ENCODE measurements at regions not wholly inside any gene's neighbourhood (a gene's known extent, or its start where the extent isn't known, plus 50 kb on each side); places are given as distances from the start of the nearest gene placed in this dataset.
"Not testable (repeated sequence)": the region's sequence is repeated elsewhere in the genome, so short reads cannot be mapped to it uniquely, and the experiment has no call there.

DNA sequence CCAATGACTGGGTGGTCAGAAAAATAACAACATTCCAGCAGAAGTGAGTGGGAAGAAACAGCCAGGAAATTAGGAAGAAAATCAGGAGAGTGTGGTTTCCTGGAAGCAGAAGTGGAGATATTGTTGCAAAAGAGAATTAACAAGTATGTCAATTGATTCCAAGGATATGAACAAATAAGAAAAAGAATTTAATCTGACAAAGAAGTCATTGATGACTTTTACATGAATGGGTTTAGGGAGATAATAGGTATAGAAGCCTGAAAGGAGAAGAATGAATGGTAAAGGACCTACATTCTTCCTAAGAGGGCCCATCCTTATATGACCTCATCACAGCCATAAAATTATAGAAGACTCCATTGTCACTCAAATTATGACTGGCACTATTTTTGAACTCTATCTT lies 1440.1 kb downstream of the OTOL1 start:
- DNase-seq, result no peak

DNA sequence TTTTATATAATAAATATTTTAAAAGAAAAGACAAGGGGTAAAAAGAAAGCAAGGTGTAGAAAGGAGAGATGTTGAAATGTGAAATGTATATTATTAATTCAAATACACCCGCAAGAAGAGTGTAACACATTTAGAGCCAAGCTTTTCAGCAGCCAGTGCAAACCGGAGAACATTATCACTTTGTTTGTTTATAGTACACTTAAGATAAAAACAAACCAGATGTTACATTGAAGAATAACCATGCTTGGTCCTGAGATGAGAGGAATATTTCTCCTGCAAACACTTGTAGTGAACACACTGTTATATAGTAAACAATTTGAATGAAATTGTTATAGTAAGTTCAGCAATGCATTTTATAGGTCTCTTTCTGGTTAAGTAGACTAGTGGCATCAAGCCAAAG lies 1441.5 kb downstream of the OTOL1 start:
- DNase-seq, result no peak

DNA sequence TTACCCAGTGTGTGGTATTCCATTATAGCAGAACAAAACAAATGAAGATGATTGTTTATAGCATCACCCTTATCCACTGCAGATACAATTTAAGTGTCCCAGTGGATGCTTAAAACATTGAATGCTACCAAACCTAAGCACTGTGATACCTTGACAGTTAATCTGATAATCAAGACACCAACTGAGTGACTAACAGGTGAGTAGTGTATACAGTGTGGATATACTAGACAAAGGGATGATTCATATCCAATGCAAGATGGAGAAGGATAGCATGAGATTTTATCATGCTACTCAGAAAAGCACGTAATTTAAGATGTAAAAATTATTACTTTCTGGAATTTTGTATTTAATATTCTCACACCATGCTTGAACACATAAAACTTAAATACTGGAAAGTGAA lies 1449.0 kb downstream of the OTOL1 start:
- DNase-seq, result no peak

DNA sequence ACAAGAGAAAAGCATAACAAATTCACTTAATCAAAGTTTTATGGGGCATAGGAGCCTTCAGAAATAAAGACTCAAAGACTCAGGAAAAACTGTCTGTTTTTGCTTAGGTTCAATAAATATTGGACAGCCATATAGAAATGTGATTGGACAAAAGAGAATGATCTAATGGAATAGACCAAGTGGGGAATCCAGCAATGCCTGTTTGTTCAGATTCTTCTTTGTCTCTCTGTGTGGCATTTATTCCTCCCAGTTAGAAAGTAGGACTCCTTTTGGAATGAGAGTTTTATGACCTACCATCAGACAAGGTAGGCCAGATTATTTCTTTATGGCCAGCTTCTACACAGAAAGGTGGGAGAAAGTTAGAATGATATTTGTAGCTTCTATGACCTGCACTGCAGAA lies 1460.1 kb downstream of the OTOL1 start:
- DNase-seq, result no peak

DNA sequence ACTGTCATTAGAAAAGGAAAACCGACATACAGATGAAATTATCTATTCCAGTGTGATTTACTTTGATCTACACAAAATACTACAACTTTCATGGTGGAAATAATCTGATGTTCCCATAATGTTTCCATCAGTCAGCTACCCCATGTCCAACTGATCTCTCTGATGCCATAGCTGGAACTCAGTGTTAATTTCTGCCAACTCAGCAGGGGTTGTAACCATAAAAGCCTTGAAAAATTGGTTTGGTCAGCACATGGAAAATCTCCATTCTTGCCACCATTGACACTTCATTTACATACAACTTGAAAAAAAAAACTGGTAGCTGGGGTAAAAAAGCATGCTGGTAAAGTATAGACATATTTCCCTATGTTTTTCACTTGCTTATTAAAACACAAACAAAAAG lies 1463.7 kb downstream of the OTOL1 start:
- no peak for DNase-seq

DNA sequence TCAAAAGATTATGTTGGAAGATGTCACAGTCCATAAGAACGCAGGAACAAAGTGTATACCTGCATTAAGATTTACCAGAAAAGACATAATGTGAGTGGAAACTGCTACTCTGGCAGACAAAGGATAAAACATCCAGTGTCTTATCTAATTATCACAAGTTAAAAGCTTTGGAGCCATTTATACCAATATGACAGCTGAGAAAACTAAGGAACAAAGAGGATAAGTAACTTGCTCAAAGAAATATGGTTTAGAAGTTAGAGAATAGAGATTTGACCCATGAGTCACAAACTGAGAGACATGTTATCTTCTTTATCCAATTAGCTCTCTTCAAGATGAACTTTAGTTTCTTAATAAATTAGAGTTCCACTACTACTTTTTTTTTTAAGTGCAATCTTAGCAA lies 1473.7 kb downstream of the OTOL1 start:
- no peak for DNase-seq

DNA sequence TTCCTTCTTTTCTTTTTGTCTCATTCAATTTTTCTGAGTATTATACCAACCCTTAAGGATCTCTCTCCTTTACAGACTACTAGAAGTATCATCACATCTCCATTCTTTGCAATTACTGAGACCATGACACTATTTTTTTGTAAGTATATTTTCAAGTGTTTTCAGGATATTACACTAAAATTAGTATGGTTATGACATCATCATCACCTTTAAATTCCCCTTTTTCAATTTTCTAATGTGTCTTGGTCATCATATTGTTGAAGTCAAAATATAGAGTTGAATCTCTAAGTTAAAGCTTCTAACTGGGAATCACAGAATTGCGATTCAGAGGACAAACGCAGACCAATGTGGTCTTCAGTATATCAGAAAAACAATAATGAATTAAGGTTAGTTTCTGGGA lies 1475.1 kb downstream of the OTOL1 start:
- no peak for DNase-seq

DNA sequence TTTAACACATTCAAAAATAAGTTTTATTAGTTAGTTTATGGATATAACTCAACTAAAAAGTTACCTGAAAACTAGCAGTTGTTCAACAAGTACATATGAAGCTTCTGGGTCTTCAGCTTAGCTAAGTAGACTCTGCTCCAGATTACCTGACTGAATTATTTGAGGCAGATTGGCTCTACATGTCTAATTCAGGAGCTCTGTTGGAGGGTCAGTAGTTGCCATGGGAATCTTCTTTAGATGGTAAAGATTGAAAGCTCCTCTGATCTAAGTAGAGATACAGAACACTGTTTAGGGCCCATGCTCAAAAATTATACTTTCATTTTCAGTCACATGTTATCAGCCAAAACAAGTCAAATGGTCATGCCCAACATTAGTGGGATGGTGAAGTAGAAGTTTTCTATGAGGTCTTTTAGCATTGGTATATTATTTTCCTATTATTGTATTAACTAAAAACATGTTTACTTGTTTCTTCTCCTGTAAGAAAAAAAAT lies 1476.9 kb downstream of the OTOL1 start:
- no peak for DNase-seq

DNA sequence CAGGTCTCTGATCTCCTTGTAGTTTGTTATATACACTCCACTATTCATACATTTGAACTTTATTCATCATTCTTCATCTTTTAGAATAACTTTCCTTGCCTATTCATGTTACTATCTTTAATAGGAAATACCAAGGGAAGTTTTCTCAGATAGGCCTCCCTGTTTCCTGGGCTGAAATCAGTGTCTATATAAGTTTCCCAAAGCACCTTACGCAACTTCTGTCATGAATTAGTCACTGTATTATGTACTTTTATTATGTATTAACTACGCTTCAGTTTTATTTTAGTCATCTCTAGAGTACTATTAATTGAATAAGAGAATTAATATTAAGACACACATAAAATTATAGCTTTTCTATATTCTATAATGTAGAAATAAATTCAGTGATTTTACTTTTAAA lies 1481.5 kb downstream of the OTOL1 start:
- DNase-seq, result no peak

DNA sequence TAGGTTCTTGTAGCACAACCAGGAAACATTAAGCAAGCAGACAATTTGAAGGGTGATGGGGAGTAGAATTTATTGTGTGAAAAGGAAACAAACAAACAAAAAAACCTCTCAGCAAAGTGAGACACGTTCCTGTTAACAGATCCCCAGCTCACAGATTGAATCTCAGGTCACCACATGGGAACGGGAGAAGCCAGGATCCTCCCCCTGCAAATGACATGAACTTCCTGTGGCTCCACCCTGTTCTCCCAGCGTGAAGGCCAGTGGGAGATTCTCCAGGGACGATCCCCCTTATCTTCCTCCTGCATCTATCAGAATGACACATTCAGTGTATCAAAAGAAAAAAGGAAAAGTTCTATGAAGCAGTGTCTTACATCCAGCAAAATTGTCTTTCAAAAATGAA lies 1488.1 kb downstream of the OTOL1 start:
- no peak for DNase-seq

DNA sequence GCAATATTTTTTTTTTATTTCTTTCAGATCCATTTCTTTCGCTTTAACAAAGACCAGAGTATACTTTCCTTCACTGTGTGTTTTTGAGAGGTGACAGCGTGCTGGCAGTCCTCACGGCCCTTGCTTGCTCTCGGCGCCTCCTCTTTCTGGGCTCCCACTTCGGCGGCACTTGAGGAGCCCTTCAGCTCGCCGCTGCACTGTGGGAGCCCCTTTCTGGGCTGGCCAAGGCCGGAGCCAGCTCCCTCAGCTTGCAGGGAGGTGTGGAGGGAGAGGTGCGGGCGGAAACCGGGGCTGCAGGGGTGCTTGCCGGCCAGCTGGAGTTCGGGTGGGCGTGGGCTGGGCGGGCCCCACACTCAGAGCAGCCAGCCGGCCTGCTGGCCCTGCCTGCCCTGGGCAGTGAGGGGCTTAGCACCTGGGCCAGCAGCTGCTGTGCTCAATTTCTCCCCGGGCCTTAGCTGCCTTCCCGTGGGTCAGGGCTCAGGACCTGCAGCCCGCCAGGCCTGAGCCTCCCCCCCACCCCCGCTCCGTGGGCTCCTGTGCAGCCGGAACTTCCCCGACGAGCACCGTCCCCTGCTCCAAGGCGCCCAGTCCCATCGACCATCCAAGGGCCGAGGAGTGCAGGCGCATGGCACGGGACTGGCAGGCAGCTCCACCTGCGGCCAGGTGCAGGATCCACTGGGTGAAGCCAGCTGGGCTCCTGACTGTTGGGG lies 1490.6 kb downstream of the OTOL1 start:
- not testable (repeated sequence) for DNase-seq

DNA sequence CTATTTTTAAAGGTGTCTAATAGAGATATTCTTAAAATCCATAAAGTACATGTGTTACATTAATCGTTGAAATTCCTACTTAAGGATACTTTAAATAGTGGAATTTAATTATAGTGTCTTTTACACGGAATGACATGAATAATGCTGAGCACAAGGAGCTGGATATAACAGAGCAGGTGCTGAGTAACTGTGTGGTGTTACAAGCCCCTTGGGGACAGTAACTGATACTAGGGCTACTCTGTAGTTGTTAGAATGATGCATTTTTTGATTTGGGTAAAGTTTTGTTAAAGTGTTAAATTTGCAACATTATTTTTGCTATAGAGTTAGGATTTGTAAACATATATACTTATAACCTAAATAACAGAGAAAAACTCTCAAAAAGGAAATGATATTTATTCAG lies 1496.1 kb downstream of the OTOL1 start:
- DNase-seq, result no peak

DNA sequence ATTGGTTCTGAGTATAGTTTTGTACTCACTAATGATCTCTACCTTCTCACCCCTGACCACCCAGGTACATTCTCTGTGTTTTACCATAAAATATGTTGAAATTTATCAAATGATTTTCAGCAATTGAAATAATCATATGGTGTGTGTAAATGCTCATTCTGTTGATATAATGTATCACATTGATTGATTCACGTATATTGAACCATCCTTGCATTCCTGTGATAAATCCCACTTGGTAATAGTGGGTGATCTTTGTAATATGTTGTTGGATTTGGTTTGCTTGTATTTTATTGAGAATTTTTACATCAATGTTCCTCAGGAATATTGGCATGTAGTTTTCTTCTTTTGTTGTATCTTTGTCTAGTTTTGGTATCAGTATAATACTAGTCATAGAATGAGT lies 1497.6 kb downstream of the OTOL1 start:
- DNase-seq, result no peak

DNA sequence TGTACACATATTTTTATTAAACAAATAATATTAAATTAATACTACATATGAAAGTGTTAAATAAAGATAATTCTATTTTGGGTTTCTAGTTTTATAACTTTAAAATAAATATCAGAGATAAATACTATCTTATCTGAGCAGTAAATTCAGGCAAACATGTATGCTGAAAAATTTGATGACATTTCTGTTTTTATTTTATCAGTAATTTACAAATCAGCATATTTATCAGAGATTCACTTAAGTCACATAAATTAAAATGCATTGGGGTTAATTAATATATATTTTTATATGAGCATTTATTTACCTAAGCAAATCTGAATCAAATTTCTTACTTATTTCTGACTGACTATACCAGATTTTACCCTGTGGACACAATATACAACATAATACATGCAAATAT lies 1499.8 kb downstream of the OTOL1 start:
- no peak for DNase-seq

DNA sequence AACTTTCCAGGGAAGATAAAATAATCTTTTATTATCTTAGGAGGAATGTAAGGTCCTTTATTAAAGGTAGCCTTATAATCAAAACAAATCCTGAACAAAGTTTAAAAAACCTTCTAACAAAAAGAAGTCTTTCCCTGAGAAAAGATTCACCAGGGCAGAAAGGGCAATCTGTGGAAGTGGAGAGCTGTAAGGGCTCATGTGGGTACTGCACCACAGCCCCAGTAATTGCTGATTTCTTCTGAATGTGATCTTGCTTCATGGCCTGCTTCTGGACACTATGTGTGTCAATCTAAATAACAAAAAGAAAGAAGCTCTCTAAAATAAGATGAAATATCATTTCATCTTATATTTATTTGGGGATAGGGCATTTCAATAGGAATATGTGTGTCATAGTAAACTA lies 1501.6 kb downstream of the OTOL1 start:
- no peak for DNase-seq

DNA sequence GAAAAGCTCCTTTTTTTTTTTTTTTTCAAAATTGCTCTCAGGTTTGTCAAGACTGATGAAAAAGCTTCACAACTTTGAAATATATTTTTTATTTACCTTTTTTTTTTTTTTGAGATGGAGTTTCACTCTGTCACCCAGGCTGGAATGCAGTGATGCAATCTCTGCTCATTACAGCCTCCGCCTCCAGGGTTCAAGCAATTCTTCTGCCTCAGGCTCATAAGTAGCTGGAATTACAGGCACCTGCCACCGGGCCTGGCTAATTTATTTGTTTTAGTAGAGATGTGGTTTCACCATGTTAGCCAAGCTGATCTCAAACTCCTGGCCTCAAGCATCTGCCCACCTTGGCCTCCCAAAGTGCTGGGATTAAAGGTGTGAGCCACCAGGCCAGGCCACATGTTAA lies 1515.0 kb downstream of the OTOL1 start:
- DNase-seq, result no peak

DNA sequence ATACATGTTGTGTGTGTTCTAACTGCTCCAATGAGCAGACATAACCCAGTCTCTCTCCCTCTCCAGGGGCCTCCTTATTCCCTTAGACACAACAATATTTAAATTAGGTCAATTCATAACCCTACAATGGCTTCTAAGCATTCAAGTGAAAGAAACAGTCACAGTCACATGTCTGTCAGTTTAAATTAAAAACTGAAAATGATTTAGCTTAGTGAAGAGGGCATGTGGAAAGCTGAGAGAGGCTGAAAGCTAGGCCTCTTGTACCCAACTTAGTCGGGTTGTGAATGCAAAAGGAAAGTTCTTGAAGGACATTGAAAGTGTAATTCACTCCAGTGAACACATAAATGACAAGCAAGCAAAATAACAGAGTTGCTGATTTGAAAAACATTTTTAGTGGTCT lies 1519.6 kb downstream of the OTOL1 start:
- no peak for DNase-seq

DNA sequence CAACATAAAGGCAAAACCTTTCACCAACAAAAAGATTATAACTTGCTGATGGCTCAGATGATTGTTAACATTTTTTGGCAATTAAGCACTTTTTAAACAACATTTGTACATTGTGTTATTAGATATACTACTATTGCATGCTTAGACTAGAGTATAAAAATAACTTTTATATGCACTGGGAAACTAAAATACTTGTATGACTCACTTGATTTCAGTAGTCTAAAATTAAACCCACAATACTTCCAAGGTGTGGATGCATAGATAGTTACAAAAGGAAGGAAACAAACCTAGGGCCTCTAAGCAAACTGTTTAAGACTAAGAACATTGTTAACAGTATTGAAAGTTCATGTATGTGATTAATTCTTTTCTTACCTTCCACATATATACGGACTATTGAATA lies 1521.5 kb downstream of the OTOL1 start:
- DNase-seq, result no peak

DNA sequence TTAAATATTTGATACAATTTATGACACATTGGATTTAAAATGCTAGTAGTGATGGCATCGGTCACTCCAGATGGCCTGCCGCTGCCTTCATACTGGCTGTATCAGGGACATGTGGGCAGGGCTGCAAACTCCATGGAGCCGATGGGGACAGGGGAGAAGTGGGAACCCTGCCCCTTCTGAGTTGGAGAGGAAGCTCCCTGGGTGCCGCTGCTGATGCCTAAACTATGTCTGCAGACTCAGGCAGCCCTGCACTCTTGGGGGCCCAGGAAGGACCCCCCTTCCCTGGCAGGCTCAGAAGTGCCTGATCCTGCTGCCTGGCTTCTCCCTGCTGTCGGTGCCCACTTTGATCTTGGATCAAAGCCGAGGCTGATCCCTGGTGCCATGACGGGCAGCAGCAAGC lies 1522.1 kb downstream of the OTOL1 start:
- no peak for DNase-seq

DNA sequence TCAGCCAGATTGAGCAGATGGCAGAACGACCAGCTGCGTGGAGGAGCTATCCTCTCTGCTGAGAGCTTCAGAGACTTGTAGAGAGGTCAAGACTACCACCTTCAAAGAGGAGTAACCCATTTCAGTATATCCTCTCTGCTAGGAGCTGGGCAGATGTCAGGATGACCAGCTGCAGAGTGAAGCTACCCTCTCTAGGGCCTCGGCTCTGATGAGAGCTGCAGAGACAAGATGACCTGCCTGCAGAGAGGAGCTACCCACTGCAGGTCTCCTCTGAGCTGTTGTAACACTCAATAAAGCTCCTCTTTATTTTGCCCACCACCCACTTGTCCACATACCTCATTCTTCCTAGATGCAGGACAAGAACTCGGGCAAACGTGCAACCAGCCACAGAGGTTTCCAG lies 1522.7 kb downstream of the OTOL1 start:
- no peak for DNase-seq

DNA sequence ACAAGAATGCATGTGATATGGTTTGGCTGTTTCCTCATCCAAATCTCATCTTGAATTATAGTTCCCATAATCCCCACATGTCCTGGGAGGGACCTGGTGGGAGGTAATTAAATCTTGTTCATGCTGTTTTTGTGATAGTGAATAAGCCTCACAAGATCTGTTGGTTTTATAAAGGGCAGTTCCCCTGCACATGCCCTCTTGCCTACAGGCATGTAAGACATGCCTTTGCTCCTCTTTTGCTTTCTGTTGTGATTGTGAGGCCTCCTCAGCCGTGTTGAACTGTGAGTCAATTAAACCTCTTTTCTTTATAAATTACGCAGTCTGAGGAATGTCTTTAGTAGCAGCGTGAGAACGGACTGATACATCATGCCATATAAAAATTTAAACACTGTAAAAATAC lies 1537.0 kb downstream of the OTOL1 start:
- no peak for DNase-seq

DNA sequence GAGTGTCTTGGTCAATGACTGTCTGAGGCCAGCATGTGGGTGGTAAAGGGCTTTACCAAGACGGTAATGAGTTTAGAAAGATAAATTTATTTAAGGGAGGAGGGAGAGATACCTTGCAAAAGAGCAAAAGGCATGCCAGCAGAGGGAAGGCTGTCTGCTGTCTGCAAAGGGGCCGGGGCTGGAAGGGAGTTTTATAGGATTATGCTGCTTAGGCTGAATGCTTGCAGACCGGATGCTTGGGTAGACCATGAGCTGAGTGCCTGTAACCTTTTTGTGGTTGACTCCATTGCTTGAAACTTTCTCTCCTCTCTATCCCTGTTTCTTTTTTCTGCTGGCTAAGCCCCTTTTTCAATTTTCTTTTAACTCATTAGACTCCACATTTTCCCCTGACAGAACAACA lies 1543.0 kb downstream of the OTOL1 start:
- no peak for DNase-seq

DNA sequence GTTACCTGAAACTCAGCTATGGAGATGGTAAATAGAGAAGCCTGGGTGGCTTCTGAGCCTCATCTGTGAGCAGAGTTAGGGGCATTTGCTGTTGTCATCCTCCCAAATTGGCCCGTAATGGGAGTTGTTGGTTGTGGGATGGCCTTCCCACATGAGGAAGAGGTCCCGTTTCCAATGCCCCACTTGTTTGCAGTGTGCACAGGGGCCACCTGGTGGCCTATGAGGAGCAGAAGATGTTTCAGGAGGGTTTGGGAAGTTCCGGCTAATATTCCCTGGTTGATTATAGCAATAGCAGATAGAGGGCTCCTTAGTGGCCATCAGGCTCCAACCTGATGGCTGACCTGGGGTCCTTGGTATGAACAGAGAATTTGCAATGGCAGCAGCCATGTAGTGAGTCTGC lies 1546.5 kb downstream of the OTOL1 start:
- DNase-seq, result no peak

DNA sequence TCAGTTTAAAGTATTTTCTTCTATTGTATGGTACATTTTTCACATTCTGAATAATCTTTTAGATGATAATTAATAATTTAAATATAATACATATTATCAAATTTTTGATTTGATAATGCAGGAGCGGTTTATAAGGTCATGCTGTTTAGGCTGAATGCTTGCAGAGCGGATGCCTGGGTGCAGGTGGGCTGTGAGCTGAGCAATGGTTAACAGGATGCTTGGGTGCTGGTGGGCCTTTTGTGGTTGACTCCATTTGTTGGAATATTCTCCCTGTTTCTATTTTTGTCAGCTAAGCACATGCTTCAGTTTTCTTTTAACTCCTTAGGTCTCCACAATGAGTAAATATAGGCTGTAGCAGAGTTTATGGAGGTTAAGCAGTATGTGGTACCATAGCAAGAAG lies 1549.3 kb downstream of the OTOL1 start:
- no peak for DNase-seq

DNA sequence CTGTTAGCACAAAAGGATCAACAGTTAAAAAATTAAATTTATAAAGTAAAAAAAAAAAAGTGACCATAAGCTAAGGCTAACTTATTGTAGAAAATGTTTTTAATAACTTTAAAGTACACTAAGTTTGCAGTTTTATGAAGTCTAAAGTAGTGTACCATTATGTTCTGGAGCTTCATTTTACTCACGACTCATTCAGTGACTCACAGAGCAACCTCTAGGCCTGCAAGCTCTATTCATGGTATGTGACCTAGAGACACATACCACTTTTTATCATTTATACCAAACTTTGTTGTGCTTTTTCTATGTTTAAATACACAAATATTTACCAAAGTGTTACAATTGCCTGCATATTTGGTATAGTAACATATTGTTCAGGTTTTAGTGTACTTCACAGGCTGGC lies 1552.3 kb downstream of the OTOL1 start:
- DNase-seq, result no peak

All from NCI-H1048 (cell line).